EH (cell line): ENCODE measurements at regions not wholly inside any gene's neighbourhood (a gene's known extent, or its start where the extent isn't known, plus 50 kb on each side); places are given as distances from the start of the nearest gene placed in this dataset.

Experiments used
- DNase-seq: peaks from one replicate; pipeline ENCODE4 v3.0.0-alpha.2; 2015; ENCODE audit warnings: low read depth

GRCh38 chr11:127491589-127491988 lies 491.0 kb upstream of the KIRREL3 start:
- no peak for DNase-seq

GRCh38 chr11:127490896-127491295 lies 490.3 kb upstream of the KIRREL3 start:
- DNase-seq = no peak

GRCh38 chr11:127485541-127485940 lies 485.0 kb upstream of the KIRREL3 start:
- DNase-seq = peak; percentile 5

- no peak for DNase-seq
These were observed 480.8 kb upstream of the KIRREL3 start for GRCh38 chr11:127481391-127481790.

GRCh38 chr11:127478826-127479225 lies 478.3 kb upstream of the KIRREL3 start:
- no peak for DNase-seq

GRCh38 chr11:127474766-127475165 lies 474.2 kb upstream of the KIRREL3 start:
- DNase-seq = no peak

GRCh38 chr11:127472505-127472904 lies 471.9 kb upstream of the KIRREL3 start:
- DNase-seq = no peak

GRCh38 chr11:127471662-127472061 lies 471.1 kb upstream of the KIRREL3 start:
- no peak for DNase-seq

- DNase-seq = peak; percentile 3
These were observed 469.8 kb upstream of the KIRREL3 start for GRCh38 chr11:127470306-127470884.

GRCh38 chr11:127464325-127464724 lies 463.8 kb upstream of the KIRREL3 start:
- DNase-seq = no peak

GRCh38 chr11:127462065-127462344 lies 461.4 kb upstream of the KIRREL3 start:
- no peak for DNase-seq

- DNase-seq = no peak
These were observed 460.9 kb upstream of the KIRREL3 start for GRCh38 chr11:127461241-127462064.

- DNase-seq = no peak
These were observed 458.0 kb upstream of the KIRREL3 start for GRCh38 chr11:127458561-127458960.

GRCh38 chr11:127454856-127455255 lies 454.3 kb upstream of the KIRREL3 start:
- no peak for DNase-seq

- no peak for DNase-seq
These were observed 452.0 kb upstream of the KIRREL3 start for GRCh38 chr11:127452533-127452932.

GRCh38 chr11:127451861-127452260 lies 451.3 kb upstream of the KIRREL3 start:
- DNase-seq = no peak

GRCh38 chr11:127448101-127448500 lies 447.5 kb upstream of the KIRREL3 start:
- DNase-seq = no peak

GRCh38 chr11:127445476-127445875 lies 444.9 kb upstream of the KIRREL3 start:
- no peak for DNase-seq

GRCh38 chr11:127443297-127443696 lies 442.7 kb upstream of the KIRREL3 start:
- no peak for DNase-seq

GRCh38 chr11:127440616-127441015 lies 440.0 kb upstream of the KIRREL3 start:
- no peak for DNase-seq

GRCh38 chr11:127425281-127425680 lies 424.7 kb upstream of the KIRREL3 start:
- DNase-seq = no peak

GRCh38 chr11:127424661-127425060 lies 424.1 kb upstream of the KIRREL3 start:
- no peak for DNase-seq

- no peak for DNase-seq
These were observed 419.6 kb upstream of the KIRREL3 start for GRCh38 chr11:127420139-127420538.
